Glutamatergic neuron (in vitro differentiated cells): ENCODE measurements at regions not wholly inside any gene's neighbourhood (a gene's known extent, or its start where the extent isn't known, plus 50 kb on each side); places are given as distances from the start of the nearest gene placed in this dataset.

ENCODE experiments used
- DNase-seq: peaks from one replicate; pipeline ENCODE4 v3.0.0; 2022
- H3K27ac Mint-ChIP-seq: one replicate; pipeline ENCODE4 v1.8.0; 2020; ENCODE audit warnings: mild to moderate bottlenecking, mixed read lengths, inconsistent platforms; ENCODE audit not compliant: unreplicated experiment
- H3K27me3 Mint-ChIP-seq: one replicate; pipeline ENCODE4 v1.8.0; 2020; ENCODE audit warnings: mild to moderate bottlenecking, moderate library complexity, mixed read lengths, inconsistent platforms; ENCODE audit not compliant: unreplicated experiment
- H3K36me3 Mint-ChIP-seq: one replicate; pipeline ENCODE4 v1.8.0; 2020; ENCODE audit warnings: mild to moderate bottlenecking, mixed read lengths, inconsistent platforms; ENCODE audit not compliant: unreplicated experiment
- H3K4me1 Mint-ChIP-seq: one replicate; pipeline ENCODE4 v1.8.0; 2020; ENCODE audit warnings: mild to moderate bottlenecking, low read depth, mixed read lengths, inconsistent platforms; ENCODE audit not compliant: unreplicated experiment
- H3K4me3 Mint-ChIP-seq: one replicate; pipeline ENCODE4 v1.8.0; 2020; ENCODE audit warnings: mild to moderate bottlenecking, mixed read lengths, inconsistent platforms; ENCODE audit not compliant: unreplicated experiment
- H3K9me3 Mint-ChIP-seq: one replicate; pipeline ENCODE4 v1.8.0; 2020; ENCODE audit warnings: mild to moderate bottlenecking, moderate library complexity, mixed read lengths, inconsistent platforms; ENCODE audit not compliant: unreplicated experiment
- CTCF ChIP-seq: fragments of 200-600 bp; sonication (generic); IDR thresholded peaks from one replicate; pipeline ENCODE4 v1.5.0; 2021; ENCODE audit not compliant: partially characterized antibody, unreplicated experiment

DNA sequence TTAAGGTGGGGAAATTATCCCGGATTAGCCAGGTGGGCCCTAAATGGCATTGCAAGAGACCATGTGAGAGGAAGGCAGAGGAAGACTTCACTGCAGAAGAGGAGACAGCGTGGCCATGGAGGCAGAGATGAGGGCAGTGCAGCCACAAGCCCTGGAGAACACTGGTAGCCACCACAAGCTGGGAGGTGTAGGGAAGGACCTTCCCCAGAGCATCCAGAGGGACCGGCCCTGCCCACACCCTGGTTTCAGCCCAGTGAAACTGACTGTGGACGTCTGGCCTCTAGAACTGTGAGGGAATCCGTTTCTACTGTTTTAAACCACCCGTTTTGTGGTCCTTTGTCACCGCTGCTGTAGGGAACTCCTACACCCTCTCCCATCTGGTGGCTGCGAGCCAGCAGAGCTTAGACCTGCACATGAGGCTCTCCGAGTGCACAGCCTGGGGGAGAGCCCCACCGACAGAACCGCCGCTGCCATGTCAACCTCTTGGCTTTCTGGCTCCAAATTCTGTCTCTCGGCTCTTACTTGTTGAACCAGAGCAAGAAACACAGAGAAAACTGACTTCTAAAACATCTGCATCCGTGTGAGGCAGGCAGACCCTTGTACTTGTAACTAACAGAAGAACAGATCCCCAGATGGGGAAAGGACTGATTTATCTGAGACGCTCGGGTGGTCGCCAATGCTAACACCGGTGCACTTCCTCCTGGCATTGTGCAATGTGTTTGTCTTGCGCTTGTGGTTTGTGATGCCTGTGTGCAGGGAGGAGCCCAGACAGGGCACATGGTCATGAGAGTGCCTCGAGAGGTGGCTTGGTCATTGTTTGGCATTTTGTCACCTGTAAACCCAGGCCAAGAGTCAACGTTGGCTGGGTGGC is 90.8 kb upstream of the TMPRSS2 start:
- no peak for TF ChIP-seq CTCF
- H3K4me3 Mint-ChIP-seq = no peak overlapping the region
- H3K36me3 Mint-ChIP-seq = no peaks in the 10 kb centered on the region
- peaks cover 4% of the 10 kb centered on the region for H3K27me3 Mint-ChIP-seq
- no peaks in the 10 kb centered on the region for H3K4me1 Mint-ChIP-seq
- H3K9me3 Mint-ChIP-seq = peaks cover 3% of the 10 kb centered on the region
- no peak for DNase-seq
- H3K27ac Mint-ChIP-seq = no peak overlapping the region

- TF ChIP-seq CTCF = no peak
- Mint-ChIP-seq H3K27me3 (peaks cover 4% of the 10 kb centered on the region), H3K27ac (no peak overlapping the region), H3K36me3 (no peaks in the 10 kb centered on the region), H3K4me1 (no peaks in the 10 kb centered on the region), H3K9me3 (peaks cover 3% of the 10 kb centered on the region), H3K4me3 (no peak overlapping the region)
- no peak for DNase-seq
Observed at GRCh38 chr21:41597811-41598231, 89.9 kb upstream of the TMPRSS2 start.

GRCh38 chr21:41597227-41597626 is 89.3 kb upstream of the TMPRSS2 start:
- Mint-ChIP-seq H3K4me3 (no peak overlapping the region), H3K27ac (no peak overlapping the region)

DNA sequence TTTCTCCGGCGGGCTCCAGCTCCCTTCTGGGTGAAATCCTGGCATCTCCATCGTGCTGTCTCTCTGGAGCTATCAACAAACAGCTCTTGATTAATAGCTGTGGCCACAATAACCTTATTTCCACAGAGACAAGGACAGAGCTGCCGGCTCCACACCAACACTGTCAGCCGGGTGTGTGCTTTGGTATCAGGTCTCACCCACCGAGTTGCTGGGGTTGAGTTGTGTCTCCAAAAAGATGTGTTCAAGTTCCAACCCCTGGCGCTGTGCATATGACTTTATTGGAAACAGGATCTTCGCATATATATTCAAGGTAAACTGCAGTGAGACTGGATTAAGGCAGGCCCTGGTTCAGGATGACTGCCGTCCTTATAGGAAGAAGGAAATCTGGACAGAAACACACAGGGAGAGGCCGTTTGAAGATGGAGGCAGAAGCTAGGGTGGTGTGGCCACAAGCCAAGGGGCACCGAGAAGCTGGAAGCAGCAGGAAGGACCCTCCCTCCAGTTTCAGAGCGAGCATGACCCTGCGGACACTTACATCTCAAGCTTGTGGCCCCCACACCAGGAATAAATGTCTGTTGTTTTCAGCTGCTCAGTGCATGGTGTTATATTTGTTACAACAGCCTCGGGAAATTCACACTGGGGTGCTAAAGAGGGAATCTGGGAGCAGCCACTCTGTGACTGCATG is 88.4 kb upstream of the TMPRSS2 start:
- no peak for DNase-seq

More at GRCh38 chr21:41597227-41597626, 89.3 kb upstream of the TMPRSS2 start:
- TF ChIP-seq CTCF = no peak
- no peaks in the 10 kb centered on the region for H3K36me3 Mint-ChIP-seq
- H3K27me3 Mint-ChIP-seq = peaks cover 4% of the 10 kb centered on the region
- no peak for DNase-seq
- peaks cover 3% of the 10 kb centered on the region for H3K9me3 Mint-ChIP-seq
- no peaks in the 10 kb centered on the region for H3K4me1 Mint-ChIP-seq

More for the DNA sequence above, 88.4 kb upstream of the TMPRSS2 start:
- H3K9me3 Mint-ChIP-seq = peaks cover 3% of the 10 kb centered on the region
- H3K4me3 Mint-ChIP-seq = no peak overlapping the region
- no peak overlapping the region for H3K27ac Mint-ChIP-seq
- no peaks in the 10 kb centered on the region for H3K4me1 Mint-ChIP-seq
- no peaks in the 10 kb centered on the region for H3K36me3 Mint-ChIP-seq
- H3K27me3 Mint-ChIP-seq = peaks cover 4% of the 10 kb centered on the region
- TF ChIP-seq CTCF = no peak
